Esophagus squamous epithelium (tissue), 4 donors: ENCODE measurements at regions not wholly inside any gene's neighbourhood (a gene's known extent, or its start where the extent isn't known, plus 50 kb on each side); places are given as distances from the start of the nearest gene placed in this dataset.

Source experiments
- CTCF ChIP-seq, 6 experiments: fragments of 450-650 bp in 4 of 6; fragments of 200-600 bp in 2 of 6; sonication (generic) in 2 of 6; IDR thresholded peaks; one replicate each; pipeline ENCODE4 v1.5.1; 2016 to 2019; ENCODE audit warnings: antibody characterized with exemption in 6 of 6, mild to moderate bottlenecking in 4 of 6, moderate library complexity in 4 of 6
- POLR2A ChIP-seq, 4 donors: fragments of 450-650 bp; IDR thresholded peaks; one replicate each; pipeline ENCODE4 v1.6.1; 2017; ENCODE audit warnings: antibody characterized with exemption in 4 of 4, mild to moderate bottlenecking in 4 of 4, moderate library complexity in 3 of 4

GRCh38 chr22:27111796-27112672 is 454.6 kb downstream of the MIAT start:
- TF ChIP-seq CTCF (IDR thresholded peaks at IDR 0.05) = no peak
- no peak for TF ChIP-seq POLR2A (IDR thresholded peaks at IDR 0.05)
